SKM-1 (cell line): ENCODE measurements at regions not wholly inside any gene's neighbourhood (a gene's known extent, or its start where the extent isn't known, plus 50 kb on each side); places are given as distances from the start of the nearest gene placed in this dataset.
"Not testable (repeated sequence)": the region's sequence is repeated elsewhere in the genome, so short reads cannot be mapped to it uniquely, and the experiment has no call there.

Experiments used
- DNase-seq: peaks from one replicate; lab custom pipeline; 2025; ENCODE audit not compliant: unreplicated experiment; lab: John Stamatoyannopoulos, UW

DNA sequence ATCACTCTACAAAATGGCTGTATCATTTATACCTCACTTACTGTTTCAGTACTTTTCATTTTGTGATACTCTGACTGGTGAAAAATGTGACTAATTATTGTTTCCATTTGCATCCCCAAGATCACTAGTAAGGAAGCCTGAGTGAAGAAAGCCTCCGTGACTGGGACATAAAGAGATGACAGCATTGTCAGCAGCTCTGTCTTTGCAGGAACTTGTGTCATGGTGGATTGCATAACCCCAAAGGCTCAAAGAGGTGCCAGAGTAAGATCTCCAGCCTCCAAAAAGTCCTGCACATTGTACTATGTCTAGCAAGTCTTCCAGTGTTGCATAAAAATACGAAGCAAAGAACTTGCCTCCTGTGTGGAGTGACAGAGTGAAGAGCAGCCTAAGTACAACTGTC lies 187.5 kb upstream of the CRIM1 start:
- DNase-seq: peak; percentile 75

DNA sequence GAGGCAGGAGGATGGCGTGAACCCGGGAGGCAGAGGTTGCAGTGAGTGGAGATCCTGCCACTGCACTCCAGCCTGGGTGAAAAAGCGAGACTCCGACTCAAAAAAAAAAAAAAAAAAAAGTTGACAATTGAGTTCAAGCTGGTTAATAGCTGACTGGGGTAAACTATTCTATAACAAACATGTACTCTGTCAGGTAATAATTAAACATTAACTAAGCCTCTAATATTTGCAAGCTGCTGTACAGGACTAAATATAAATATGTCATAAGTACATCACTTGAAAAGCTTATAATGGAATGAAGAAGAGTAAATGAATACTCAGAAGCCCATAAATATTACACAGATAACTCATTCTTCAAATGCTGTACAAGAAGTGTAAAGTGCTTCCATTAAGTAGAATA lies 190.4 kb upstream of the CRIM1 start:
- DNase-seq: no peak

DNA sequence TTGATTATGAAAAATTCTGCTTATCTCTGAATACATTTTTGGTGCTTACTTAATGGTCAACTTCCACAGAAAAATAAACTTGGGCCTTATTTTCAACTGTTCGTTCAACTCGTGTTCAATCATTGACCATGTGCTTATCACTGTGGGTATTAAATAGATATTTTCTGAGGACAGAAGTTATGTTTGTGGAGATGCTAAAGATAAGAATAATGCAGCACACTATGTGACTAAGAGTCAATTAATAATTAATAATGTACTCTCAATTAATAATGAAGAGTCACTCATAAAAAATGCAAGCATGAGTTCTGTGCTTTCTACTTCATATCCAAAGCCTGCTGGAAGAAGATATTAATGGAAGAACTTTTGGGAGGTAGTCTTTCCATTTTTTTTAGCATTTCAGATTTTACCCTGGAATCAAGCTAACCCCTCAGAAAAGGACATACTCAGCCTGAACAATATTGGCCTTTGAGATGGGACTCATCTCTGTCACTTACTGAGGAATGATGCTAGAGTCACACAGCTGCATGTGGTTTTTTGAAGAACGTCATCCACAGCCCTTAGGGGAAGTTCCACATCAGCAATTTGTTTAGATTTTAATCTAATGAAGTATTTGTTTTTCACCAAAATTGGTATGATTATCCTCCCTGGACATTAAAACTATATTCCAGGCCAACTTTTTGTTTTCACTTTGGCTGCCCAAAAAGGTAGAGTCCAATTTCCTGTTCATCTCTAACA lies 191.9 kb upstream of the CRIM1 start:
- no peak for DNase-seq

DNA sequence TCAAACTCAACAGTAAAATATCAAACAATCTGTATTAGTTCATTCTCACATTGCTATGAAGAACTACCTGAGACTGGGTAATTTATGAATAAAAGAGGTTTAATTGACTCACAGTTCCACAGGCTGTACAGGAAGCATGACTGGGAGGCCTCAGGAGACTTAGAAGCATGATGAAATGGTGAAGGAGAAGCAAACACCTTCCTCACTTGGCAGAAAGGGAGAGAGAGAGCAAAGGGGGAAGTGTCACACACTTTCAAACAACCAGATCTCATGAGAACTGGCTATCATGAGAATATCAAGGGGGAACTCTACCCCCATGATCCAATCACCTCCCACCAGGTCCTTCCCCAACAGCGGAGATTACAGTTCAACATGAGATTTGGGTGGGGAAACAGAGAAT lies 198.5 kb upstream of the CRIM1 start:
- DNase-seq: peak; percentile 20

DNA sequence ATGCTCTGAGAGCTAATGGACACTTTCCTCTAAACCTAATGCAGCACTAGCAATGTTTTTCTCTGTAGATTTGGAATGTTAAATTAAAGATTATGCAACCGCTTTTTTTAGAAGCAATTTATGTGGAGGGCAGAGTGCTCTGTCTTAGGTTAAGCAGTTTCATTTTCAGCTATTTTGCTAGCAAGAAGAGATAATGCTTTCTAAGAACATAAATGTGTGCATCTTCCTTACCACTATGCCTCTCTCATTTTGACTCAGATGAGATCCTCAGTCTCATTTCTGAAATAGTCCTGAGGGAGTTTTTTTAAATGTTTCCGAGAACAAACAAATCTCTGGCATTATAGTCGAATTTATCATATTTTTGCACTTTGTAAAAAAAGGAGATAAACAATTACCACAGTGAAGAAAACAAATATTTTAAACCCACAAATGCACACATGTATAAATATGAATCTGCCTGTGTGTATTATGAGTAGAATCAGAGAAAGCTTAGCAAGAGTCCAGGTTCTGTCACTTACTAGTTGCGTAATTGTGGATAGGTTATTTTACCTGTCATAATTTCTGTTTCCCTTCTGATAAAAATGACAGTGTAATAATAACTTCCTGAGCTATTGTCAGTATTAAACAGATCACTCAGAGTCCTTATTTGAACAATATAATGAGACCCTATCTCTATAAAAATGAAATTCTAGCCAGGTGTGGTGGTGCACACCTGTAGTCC lies 207.7 kb upstream of the CRIM1 start:
- no peak for DNase-seq

DNA sequence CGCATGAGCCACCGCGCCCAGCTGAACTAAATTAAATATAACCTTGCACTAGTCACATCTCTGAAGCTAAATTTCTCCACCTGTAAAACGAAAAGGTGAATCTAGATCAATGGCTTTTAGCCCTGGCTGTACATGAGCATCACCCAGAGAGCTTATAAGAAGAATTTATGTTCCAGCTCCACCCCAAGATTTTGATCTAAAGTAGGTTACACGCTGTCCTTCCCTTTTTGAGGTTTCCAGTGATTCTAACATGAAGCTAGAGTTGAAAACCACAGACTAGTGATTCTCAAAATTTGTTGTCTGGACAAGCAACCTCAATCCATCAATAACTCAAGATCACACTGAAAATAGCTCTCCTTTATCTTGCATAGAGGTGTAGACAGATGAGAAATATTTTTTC lies 208.8 kb upstream of the CRIM1 start:
- DNase-seq: no peak

DNA sequence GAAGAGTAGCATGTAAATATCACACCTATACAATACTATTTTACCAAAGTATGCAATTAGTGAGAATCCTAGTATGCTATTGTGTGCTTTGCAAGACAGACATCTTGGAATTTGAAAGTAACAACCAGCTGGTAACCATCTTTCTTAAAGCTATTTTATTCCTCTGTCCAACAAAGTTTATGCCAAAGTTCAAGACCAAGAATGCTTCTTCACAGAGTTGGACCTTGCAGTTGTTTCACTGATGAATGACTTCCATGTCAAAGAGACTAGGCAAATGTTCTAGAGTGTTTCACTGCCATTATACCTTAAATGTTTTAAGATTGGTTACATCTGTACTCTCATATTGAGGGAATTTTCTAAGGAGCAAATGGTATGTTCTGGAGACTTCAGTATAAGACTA lies 215.2 kb upstream of the CRIM1 start:
- no peak for DNase-seq

DNA sequence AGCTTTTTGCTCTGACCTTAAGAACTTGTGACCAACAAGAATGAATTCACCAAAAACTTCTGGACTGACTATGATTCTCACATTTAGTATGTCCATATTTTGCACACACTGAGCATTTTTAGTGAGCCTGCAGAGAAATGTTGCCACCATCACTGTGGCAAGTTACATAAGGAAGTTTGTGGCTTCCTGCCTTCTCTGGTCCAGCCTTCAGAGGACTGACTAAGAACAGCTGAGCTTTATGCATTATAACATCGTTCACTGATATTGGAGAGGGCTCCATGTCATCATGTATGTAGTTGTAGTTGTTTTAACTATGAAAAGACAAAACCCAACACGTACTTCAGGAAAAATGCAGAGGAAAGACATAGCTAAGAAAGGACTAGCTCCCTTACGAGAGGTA lies 218.0 kb upstream of the CRIM1 start:
- DNase-seq: no peak

DNA sequence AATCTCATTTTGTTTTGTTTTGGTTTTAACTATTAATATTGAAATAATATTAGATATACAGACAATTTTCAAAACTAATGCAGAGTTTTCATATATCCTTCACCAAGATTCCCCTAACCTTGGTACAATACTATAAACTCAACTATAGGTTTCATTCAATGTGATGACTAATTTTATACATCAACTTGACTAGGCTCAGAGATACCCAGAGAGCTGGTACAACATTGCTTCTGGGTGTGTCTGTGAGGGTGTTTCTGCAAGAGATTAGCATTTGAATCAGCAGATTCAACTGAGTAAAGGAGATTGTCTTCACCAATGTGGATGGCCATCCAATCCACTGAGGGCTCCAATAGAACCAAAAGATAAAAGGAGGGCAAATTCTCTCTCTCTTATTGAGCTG lies 221.3 kb upstream of the CRIM1 start:
- no peak for DNase-seq

DNA sequence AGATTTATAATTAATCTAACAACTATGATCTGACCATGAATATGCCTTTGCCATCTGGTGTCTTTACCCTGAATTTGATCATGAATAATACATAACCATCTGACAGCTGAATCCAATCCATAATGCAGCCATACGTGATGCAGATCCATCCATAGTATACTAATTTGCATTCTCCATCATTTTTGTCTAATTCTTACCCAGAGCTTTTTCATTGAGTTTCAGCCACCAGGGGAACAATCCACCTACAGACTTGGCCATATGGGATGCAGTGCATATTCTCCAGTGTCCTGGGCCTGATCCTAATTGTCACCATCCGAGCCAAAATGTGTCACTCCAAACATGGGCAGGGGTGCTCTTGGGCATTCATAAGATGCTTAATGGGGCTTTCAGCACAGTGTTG lies 227.2 kb upstream of the CRIM1 start:
- no peak for DNase-seq

DNA sequence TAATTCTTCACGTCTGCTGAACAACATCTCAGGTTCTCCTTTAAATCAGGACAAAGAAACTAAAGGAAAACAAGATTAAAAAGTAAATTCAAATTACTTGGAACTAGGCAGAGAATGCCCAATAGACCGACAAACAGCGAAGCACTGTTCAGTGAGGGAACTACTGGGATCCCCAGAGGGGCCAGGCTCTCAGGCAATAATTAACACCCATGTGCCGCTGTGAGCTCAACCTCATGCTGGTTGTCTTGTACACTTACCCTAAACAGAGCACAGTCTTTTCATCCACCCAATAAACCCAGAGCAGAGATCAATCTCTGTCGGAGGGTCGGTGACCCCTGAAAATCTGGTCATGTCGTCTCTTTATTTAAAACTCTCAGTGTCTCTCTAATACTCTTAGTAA lies 229.9 kb upstream of the CRIM1 start:
- DNase-seq: no peak

DNA sequence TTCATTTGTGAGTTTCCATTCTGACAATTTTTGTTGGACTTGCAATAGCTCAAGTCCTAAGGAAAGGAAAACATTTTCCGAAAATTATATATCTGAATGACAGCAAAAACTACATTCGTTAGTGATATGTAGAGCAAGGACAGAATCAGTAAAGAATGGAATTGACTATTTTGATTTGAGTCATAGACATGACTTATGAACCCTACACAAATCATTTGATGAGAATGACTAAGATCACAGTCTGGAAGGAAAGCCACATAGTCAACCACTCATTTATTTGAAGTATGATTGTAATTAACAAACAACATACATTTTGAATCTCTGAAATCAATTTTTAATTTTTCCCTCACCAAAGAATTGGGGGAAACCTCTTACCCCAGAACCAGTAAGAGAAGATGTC lies 231.6 kb upstream of the CRIM1 start:
- DNase-seq: no peak

DNA sequence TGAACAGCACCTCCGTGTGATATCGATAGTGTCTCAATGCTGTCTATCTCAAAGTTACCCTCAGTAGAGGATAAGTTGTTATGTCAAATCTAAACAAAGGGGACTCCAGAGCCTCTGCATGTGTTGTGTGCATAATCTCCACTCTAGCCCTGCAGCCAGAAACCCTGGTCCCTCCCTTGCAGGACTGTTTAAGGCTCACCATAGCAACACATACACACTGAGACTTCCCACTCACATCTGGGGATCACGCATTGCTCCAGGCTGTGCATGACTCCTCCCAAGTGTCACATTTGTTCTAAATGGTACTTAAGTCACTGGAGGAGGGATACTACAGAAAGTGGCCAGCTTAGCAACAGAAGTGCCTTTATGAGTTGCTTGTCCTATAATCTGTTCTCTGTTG lies 258.6 kb upstream of the CRIM1 start:
- no peak for DNase-seq

DNA sequence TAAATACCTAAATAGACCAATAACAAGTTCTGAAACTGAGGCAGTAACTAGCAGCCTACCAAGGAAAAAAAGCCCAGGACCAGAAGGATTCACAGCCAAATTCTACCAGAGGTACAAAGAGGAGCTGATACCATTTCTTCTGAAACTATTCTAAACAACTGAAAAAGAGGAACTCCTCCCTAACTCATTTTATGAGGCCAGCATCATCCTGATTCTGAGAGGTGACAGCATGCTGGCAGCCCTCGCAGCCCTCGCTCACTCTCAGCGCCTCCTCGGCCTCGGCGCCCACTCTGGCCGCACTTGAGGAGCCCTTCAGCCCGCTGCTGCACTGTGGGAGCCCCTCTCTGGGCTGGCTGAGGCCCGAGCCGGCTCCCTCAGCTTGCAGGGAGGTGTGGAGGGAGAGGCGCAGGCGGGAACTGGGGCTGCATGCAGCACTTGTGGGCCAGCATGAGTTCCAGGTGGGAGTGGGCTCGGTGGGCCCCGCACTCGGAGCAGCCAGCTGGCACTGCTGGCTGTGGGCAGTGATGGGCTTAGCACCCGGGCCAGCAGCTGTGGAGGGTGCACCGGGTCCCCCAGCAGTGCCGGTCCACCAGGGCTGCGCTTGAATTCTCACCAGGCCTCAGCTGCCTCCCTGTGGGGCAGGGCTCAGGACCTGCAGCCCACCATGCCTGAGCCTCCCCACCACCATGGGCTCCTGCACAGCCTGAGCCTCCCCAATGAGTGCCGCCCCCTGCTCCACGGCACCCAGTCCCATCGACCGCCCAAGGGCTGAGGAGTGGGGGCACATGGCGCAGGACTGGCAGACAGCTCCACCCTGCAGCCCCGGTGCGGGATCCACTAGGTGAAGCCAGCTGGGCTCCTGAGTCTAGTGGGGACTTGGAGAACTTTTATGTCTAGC lies 263.5 kb upstream of the CRIM1 start:
- DNase-seq: not testable (repeated sequence)

DNA sequence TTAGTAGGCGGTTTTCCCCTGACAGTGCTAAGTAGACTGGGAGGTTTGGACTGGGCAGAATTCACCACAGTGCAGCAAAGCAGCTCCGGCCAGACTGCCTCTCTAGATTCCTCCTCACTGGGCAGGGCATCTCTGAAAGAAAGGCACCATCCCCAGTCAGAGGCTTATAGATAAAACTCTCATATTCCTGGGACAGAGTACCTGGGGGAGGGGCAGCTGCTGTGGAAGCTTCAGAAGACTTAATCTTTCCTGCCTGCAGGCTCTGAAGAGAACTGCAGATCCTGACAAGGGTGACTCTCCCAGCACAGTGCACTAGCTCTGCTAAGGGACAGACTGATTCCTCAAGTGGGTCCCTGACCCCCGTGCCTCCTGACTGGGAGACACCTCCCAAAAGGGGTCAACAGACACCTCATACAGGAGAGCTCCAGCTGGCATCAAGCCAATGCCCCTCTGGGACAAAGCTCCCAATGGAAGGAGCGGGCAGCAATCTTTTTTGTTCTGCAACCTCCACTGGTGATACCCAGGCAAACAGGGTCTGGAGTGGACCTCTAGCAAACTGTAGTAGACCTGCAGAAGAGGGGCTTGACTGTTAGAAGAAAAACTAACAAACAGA lies 266.8 kb upstream of the CRIM1 start:
- DNase-seq: no peak

DNA sequence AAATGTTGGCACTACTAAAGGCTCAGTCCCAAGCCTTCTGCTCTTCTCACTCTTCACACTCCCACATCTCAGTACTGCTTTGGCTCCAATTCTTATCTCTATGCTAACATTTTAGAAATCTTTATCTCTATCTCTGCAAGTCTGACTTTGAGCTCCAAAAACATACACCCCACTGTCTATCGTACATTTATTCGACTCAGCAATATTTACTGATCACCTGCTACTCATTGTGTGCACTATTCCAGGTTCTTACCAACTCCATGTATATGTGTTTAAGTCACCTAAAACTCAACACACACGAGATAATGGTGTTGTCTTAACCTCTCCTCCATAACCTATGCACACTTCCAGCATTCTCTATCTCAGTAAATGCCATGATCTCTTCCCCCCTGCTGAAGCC lies 268.2 kb upstream of the CRIM1 start:
- no peak for DNase-seq

DNA sequence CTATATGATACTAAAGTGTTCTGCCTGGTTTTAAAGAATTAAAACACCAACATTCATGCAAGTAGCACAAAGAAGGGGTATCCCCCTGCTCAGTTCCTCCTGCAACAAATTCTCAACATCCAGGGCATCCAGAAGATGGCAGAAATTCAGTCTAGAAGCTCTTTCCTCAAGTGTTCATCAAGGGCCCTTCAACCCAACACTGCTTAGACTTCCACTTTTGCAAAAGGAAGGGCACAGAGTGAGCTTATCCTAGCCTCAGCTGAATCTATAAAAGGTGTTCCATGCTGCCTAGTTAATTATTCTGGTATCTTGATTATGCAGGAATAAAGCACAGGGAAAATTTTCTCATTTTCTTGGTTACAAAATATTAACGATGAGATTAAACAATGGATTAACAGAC lies 275.8 kb upstream of the CRIM1 start:
- DNase-seq: no peak

DNA sequence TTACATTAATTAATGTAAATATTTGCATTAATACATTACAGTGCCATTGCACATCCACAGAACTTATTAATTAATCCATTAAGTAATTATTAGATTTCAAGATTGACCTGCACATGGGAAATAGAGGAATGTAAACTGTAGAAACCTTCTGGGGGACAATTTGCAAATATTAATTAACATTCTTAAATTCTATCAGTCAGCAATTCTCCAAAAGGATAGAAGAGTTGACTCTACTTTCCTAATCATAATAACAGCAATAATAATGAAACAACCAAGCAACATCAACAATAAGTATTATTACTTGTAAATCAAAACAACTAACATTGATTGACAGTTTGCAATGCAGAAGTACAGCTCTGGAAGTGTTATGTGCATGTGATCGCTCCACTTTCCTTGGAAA lies 281.6 kb upstream of the CRIM1 start:
- no peak for DNase-seq

DNA sequence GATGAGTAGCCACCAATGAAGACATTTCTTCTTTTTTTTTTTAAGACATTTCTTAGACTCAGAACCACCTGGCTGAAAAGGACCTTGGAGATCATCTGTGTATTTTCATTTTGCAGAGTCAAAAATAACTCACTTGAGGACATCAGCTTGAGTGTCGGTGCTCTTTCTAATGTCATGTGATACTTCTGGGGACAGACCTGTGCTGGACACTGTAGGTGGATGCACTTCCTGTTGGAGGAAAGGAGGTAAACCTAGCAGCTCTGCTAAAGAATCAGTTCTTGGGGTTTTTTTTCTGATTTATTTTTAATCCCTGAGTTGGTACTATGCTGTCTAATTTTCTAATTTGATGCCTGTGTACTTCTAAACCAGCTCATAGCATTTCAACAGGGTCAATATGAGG lies 283.9 kb upstream of the CRIM1 start:
- no peak for DNase-seq

DNA sequence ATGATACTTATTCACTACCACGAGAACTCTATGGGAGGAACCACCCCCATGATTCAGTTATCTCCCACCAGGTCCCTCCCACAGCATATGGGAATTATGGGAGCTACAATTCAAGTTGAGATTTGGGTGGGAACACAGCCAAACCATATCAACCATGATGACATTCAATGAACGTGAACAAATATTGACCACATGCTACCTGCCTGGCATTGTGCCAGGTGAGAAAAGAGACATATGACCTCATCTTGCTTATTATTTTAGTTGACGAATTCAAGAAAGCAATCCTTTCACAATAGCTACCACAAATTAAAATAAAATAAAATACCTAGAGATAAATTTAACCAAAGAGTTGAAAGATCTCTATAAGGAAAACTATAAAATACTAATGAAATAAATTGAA lies 286.5 kb upstream of the CRIM1 start:
- DNase-seq: no peak

DNA sequence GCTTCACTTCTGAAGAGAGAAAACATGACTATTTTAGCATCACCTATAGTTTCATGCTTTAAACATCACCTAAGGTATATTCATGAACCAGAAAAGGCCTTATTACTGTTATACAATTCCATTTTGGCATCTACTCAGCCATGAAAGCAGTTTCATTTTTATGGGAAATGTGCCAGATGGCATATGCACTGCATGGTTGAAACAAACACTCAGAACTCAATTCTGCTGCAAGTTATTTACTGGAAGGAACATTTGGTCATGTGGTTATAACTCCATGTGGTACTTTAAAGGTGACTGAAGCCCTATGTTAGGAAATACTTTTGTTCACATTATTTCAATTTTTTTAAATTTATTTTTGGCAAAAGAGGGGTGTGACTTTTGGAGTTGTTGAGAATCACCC lies 287.5 kb upstream of the CRIM1 start:
- no peak for DNase-seq

DNA sequence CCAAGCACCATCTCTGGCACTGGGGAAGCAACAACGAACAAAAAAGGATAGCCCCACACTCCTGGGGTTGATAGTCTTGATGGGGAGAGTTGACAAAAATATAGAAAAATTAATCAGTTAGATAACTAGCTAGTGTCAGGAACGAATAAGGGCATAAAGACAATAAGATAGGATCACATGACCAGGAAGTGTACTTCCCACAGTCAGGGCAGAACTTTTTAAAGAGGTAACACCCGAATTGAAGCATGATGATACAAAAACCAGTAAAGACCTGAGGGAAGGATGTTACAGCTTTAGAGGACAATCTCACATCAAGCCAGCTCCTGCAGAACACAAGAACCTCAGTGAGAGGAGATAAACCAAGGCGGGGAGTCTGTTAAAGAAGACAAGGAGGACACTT lies 295.4 kb upstream of the CRIM1 start:
- DNase-seq: no peak
